ENCODE measurements at regions not wholly inside any gene's neighbourhood (a gene's known extent, or its start where the extent isn't known, plus 50 kb on each side); places are given as distances from the start of the nearest gene placed in this dataset.

DNA sequence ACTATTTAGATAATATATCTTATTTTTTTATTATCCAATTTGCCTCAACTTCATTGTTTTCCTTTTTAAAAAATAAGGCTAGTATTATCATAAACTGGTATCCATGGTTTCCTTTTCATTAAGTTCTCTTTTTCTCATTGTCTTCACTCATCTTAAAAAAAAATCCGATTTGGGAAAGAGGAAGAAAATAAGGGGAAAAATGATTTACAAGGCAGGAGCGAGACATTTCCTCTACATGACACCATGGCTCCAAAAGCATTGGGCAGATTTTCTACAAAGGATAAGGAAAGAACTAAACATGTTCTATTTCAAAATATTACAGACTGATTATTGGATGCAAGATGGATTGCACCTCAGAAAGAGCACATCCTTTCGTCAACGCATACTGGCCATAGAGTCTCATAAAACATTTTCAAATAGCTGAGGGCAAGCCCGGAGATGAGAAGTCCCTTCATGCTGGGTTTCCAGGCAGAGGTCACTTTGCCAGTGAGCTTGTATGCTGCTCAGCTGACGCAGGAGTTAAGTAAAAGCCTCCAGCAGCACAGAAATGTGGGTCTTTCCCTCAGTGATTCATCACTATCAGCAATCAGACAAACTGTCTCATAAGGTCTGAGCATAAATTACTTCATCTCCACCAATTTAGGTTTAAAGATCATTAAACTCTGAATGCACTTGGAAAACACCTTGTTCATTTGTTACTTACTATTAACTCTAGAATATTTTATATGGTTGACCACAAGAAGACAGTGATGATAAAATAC, 129.0 kb upstream of the TNFAIP3 start:
- Histone ChIP-seq H3K27me3 (ENCODE audit: low read length) (no peaks in the 10 kb centered on the region), H3K9ac (ENCODE audit: low read length) (no peak overlapping the region), H2AFZ (ENCODE audit: low read length) (no peak overlapping the region), H3K9me3 (ENCODE audit: low read length) (no peaks in the 10 kb centered on the region), H3K4me3 (ENCODE audit: low read length) (no peak overlapping the region), H3K4me1 (ENCODE audit: insufficient read depth, low read length) (no peaks in the 10 kb centered on the region), H3K4me2 (ENCODE audit: low read length) (no peak overlapping the region), H3K27ac (ENCODE audit: low read length) (no peak overlapping the region), H3K36me3 (ENCODE audit: low read depth, low read length) (no peaks in the 10 kb centered on the region), H3K9me2 (replicated peaks; ENCODE audit: low read length) (no peaks in the 10 kb centered on the region), H3K79me2 (ENCODE audit: low read length) (no peaks in the 10 kb centered on the region), H4K20me1 (ENCODE audit: low read length) (no peaks in the 10 kb centered on the region), H3F3A (ENCODE audit: low read length, unreplicated experiment) (no peaks in the 10 kb centered on the region)
- DNase-seq (no peak), ATAC-seq (no peak)
- ChIA-PET CTCF (no interaction called here), POLR2A (ENCODE audit: unreplicated experiment) (no interaction called here)
- no peak for TF ChIP-seq EZH2 (IDR thresholded peaks at IDR 0.05; ENCODE audit: low read length, unreplicated experiment)
- no peak for TF ChIP-seq EZH2phosphoT487 (IDR thresholded peaks at IDR 0.05; ENCODE audit: borderline replicate concordance, low read length)
- TF ChIP-seq, protein P1, sequence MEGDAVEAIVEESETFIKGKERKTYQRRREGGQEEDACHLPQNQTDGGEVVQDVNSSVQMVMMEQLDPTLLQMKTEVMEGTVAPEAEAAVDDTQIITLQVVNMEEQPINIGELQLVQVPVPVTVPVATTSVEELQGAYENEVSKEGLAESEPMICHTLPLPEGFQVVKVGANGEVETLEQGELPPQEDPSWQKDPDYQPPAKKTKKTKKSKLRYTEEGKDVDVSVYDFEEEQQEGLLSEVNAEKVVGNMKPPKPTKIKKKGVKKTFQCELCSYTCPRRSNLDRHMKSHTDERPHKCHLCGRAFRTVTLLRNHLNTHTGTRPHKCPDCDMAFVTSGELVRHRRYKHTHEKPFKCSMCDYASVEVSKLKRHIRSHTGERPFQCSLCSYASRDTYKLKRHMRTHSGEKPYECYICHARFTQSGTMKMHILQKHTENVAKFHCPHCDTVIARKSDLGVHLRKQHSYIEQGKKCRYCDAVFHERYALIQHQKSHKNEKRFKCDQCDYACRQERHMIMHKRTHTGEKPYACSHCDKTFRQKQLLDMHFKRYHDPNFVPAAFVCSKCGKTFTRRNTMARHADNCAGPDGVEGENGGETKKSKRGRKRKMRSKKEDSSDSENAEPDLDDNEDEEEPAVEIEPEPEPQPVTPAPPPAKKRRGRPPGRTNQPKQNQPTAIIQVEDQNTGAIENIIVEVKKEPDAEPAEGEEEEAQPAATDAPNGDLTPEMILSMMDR (conservative IDR thresholded peaks at IDR 0.05; ENCODE audit: low read depth, low read length) = no peak
- BruUV-seq (replicated peaks) = no TSS peak
- intact Hi-C loops (cut with micrococcal nuclease) = no loop called here

- DNase-seq (no peak), ATAC-seq (no peak)
- ChIA-PET POLR2A (ENCODE audit: unreplicated experiment) (no interaction called here), CTCF (no interaction called here)
- BruUV-seq (replicated peaks) = no TSS peak
- H3K27me3 ChIP-seq (ENCODE audit: low read length) = no peaks in the 10 kb centered on the region
- H3K4me3 ChIP-seq (ENCODE audit: low read length) = no peak overlapping the region
- no peaks in the 10 kb centered on the region for H3K9me2 ChIP-seq (replicated peaks; ENCODE audit: low read length)
- TF ChIP-seq, protein P1 (conservative IDR thresholded peaks at IDR 0.05; ENCODE audit: low read depth, low read length) = no peak
- TF ChIP-seq EZH2 (IDR thresholded peaks at IDR 0.05; ENCODE audit: low read length, unreplicated experiment) (no peak), EZH2phosphoT487 (IDR thresholded peaks at IDR 0.05; ENCODE audit: borderline replicate concordance, low read length) (no peak)
- intact Hi-C loops (cut with micrococcal nuclease) = no loop called here
- H3K4me1 ChIP-seq (ENCODE audit: insufficient read depth, low read length) = peaks cover 9% of the 10 kb centered on the region
- no peaks in the 10 kb centered on the region for H3K36me3 ChIP-seq (ENCODE audit: low read depth, low read length)
- H3F3A ChIP-seq (ENCODE audit: low read length, unreplicated experiment) = no peaks in the 10 kb centered on the region
- H3K9me3 ChIP-seq (ENCODE audit: low read length) = no peaks in the 10 kb centered on the region
- no peak overlapping the region for H3K4me2 ChIP-seq (ENCODE audit: low read length)
- no peak overlapping the region for H2AFZ ChIP-seq (ENCODE audit: low read length)
- H3K79me2 ChIP-seq (ENCODE audit: low read length) = no peaks in the 10 kb centered on the region
- H3K9ac ChIP-seq (ENCODE audit: low read length) = no peak overlapping the region
- no peak overlapping the region for H3K27ac ChIP-seq (ENCODE audit: low read length)
- no peaks in the 10 kb centered on the region for H4K20me1 ChIP-seq (ENCODE audit: low read length)
Observed at GRCh38 chr6:137738931-137739504, 128.0 kb upstream of the TNFAIP3 start.

DNA sequence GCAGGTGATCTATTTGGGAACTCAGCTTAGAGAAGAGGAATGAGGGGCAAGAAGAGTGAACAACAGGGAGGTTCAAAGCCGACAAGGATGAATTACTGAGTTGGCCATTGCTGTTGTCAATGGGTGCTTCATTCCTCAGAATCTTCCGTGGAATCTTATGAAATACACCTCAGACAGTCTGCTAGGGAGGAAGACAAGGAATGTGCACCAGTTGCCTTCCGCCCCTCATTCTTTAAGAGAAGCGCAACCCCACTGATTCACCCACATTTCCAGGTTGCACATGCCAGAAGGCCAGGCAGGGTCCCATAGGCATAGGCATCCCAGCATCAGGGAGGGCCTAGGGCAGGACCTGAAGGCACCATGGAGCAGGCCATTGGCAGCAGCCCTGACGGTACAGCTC, 127.5 kb upstream of the TNFAIP3 start:
- no peaks in the 10 kb centered on the region for H3K9me3 ChIP-seq (ENCODE audit: low read length)
- H3K9me2 ChIP-seq (replicated peaks; ENCODE audit: low read length) = no peaks in the 10 kb centered on the region
- no peak overlapping the region for H3K4me2 ChIP-seq (ENCODE audit: low read length)
- no peak overlapping the region for H3K27ac ChIP-seq (ENCODE audit: low read length)
- POLR2A ChIA-PET (ENCODE audit: unreplicated experiment) = no interaction called here
- intact Hi-C loops (cut with micrococcal nuclease) = no loop called here
- no peaks in the 10 kb centered on the region for H3F3A ChIP-seq (ENCODE audit: low read length, unreplicated experiment)
- no peak overlapping the region for H3K4me3 ChIP-seq (ENCODE audit: low read length)
- TF ChIP-seq, protein P1 (conservative IDR thresholded peaks at IDR 0.05; ENCODE audit: low read depth, low read length) = no peak
- no peaks in the 10 kb centered on the region for H3K36me3 ChIP-seq (ENCODE audit: low read depth, low read length)
- no TSS peak for BruUV-seq (replicated peaks)
- DNase-seq (no peak), ATAC-seq (no peak)
- no peaks in the 10 kb centered on the region for H3K27me3 ChIP-seq (ENCODE audit: low read length)
- H3K9ac ChIP-seq (ENCODE audit: low read length) = no peak overlapping the region
- CTCF ChIA-PET = no interaction called here
- H4K20me1 ChIP-seq (ENCODE audit: low read length) = no peaks in the 10 kb centered on the region
- peaks cover 14% of the 10 kb centered on the region for H3K4me1 ChIP-seq (ENCODE audit: insufficient read depth, low read length)
- no peak overlapping the region for H2AFZ ChIP-seq (ENCODE audit: low read length)
- no peaks in the 10 kb centered on the region for H3K79me2 ChIP-seq (ENCODE audit: low read length)

Measured in PC-3 (cell line).